ENCODE measurements at regions not wholly inside any gene's neighbourhood (a gene's known extent, or its start where the extent isn't known, plus 50 kb on each side); places are given as distances from the start of the nearest gene placed in this dataset.

GRCh38 chr12:46071769-46072624 lies 81.6 kb upstream of the SCAF11 start:
- no peak overlapping the region for H3K9ac ChIP-seq (ENCODE audit: low read length)
- peak overlapping the region; percentile 88 for H2AFZ ChIP-seq (ENCODE audit: low read depth, low read length, severe bottlenecking)
- H4K20me1 ChIP-seq (ENCODE audit: low read depth, low read length), result no peaks in the 10 kb centered on the region
- no peak overlapping the region for H3K27ac ChIP-seq (ENCODE audit: low read depth, low read length)
- no peaks in the 10 kb centered on the region for H3K9me3 ChIP-seq (ENCODE audit: insufficient read depth, low read length)
- no peak overlapping the region for H3K4me3 ChIP-seq (ENCODE audit: insufficient read depth, low read length, poor library complexity, severe bottlenecking)
- no peak overlapping the region for H3K4me2 ChIP-seq (ENCODE audit: low read depth, low read length, poor library complexity, severe bottlenecking)
- H3K36me3 ChIP-seq (ENCODE audit: low read length), result no peaks in the 10 kb centered on the region
- H3K79me2 ChIP-seq (ENCODE audit: insufficient read depth, low read length), result no peaks in the 10 kb centered on the region
- H3K27me3 ChIP-seq (ENCODE audit: low read length), result no peaks in the 10 kb centered on the region
- no peak for TF ChIP-seq EZH2phosphoT487 (conservative IDR thresholded peaks at IDR 0.05; ENCODE audit: low read length)
- TF ChIP-seq, protein P1, sequence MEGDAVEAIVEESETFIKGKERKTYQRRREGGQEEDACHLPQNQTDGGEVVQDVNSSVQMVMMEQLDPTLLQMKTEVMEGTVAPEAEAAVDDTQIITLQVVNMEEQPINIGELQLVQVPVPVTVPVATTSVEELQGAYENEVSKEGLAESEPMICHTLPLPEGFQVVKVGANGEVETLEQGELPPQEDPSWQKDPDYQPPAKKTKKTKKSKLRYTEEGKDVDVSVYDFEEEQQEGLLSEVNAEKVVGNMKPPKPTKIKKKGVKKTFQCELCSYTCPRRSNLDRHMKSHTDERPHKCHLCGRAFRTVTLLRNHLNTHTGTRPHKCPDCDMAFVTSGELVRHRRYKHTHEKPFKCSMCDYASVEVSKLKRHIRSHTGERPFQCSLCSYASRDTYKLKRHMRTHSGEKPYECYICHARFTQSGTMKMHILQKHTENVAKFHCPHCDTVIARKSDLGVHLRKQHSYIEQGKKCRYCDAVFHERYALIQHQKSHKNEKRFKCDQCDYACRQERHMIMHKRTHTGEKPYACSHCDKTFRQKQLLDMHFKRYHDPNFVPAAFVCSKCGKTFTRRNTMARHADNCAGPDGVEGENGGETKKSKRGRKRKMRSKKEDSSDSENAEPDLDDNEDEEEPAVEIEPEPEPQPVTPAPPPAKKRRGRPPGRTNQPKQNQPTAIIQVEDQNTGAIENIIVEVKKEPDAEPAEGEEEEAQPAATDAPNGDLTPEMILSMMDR (IDR thresholded peaks at IDR 0.05; ENCODE audit: insufficient read depth, low read length, poor library complexity, severe bottlenecking), result peak; percentile 91
- H3F3A ChIP-seq (ENCODE audit: insufficient read depth), result no peaks in the 10 kb centered on the region
- no peaks in the 10 kb centered on the region for H3K9me2 ChIP-seq (replicated peaks; ENCODE audit: insufficient read depth, low read length)

DNA sequence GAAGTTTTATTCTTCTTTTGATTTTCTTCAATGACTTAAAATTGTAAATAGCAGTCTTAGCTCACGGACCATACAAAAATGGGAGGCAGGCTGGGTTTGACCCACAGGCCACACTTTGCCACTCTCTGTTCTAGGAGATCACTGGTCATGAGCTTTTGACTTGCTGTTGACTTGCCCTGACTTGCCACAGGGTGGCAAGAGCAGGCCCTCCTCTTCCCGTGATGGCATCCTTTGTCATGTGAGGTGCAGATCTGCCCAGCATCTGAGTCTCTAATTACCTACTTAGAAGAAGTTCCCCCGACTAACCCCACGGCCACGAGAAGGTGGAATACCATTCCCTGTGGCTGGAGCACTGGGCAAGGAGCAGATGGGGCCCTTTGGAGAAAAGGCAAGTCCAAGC lies 81.0 kb upstream of the SCAF11 start:
- no peaks in the 10 kb centered on the region for H3K9me2 ChIP-seq (replicated peaks; ENCODE audit: insufficient read depth, low read length)
- no peaks in the 10 kb centered on the region for H3K9me3 ChIP-seq (ENCODE audit: insufficient read depth, low read length)
- no peaks in the 10 kb centered on the region for H3K36me3 ChIP-seq (ENCODE audit: low read length)
- H3K9ac ChIP-seq (ENCODE audit: low read length), result no peak overlapping the region
- peak overlapping the region; percentile 88 for H2AFZ ChIP-seq (ENCODE audit: low read depth, low read length, severe bottlenecking)
- H3K27me3 ChIP-seq (ENCODE audit: low read length), result no peaks in the 10 kb centered on the region
- H4K20me1 ChIP-seq (ENCODE audit: low read depth, low read length), result no peaks in the 10 kb centered on the region
- no peak for TF ChIP-seq EZH2phosphoT487 (conservative IDR thresholded peaks at IDR 0.05; ENCODE audit: low read length)
- TF ChIP-seq, protein P1 (IDR thresholded peaks at IDR 0.05; ENCODE audit: insufficient read depth, low read length, poor library complexity, severe bottlenecking), result peak; percentile 9
- H3K27ac ChIP-seq (ENCODE audit: low read depth, low read length), result no peak overlapping the region
- no peaks in the 10 kb centered on the region for H3K79me2 ChIP-seq (ENCODE audit: insufficient read depth, low read length)
- no peak overlapping the region for H3K4me2 ChIP-seq (ENCODE audit: low read depth, low read length, poor library complexity, severe bottlenecking)
- no peaks in the 10 kb centered on the region for H3F3A ChIP-seq (ENCODE audit: insufficient read depth)
- H3K4me3 ChIP-seq (ENCODE audit: insufficient read depth, low read length, poor library complexity, severe bottlenecking), result no peak overlapping the region

DNA sequence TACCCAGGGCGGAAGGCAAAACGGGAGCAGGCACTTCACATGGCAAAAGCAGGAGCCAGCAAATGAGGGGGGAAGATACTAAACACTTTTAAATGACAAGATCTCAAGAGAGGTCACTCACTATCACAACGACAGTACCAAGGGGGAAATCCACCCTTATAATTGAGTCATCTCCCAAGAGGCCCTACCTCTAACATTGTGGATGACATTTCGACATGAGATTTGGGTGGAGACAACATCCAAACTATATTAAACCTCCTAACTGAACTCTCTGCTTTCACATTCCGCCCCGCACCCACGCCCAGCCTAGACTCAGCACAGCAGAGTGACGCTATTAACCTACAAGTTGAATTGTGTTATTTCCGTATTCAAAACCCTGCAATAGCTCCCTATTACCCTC lies 76.7 kb upstream of the SCAF11 start:
- no peaks in the 10 kb centered on the region for H3F3A ChIP-seq (ENCODE audit: insufficient read depth)
- H3K36me3 ChIP-seq (ENCODE audit: low read length), result no peaks in the 10 kb centered on the region
- H4K20me1 ChIP-seq (ENCODE audit: low read depth, low read length), result no peaks in the 10 kb centered on the region
- no peak overlapping the region for H3K4me3 ChIP-seq (ENCODE audit: insufficient read depth, low read length, poor library complexity, severe bottlenecking)
- H3K9ac ChIP-seq (ENCODE audit: low read length), result no peak overlapping the region
- TF ChIP-seq EZH2phosphoT487 (conservative IDR thresholded peaks at IDR 0.05; ENCODE audit: low read length), result no peak
- TF ChIP-seq, protein P1 (IDR thresholded peaks at IDR 0.05; ENCODE audit: insufficient read depth, low read length, poor library complexity, severe bottlenecking), result no peak
- no peaks in the 10 kb centered on the region for H3K79me2 ChIP-seq (ENCODE audit: insufficient read depth, low read length)
- H3K9me2 ChIP-seq (replicated peaks; ENCODE audit: insufficient read depth, low read length), result no peaks in the 10 kb centered on the region
- no peak overlapping the region for H3K27ac ChIP-seq (ENCODE audit: low read depth, low read length)
- H3K9me3 ChIP-seq (ENCODE audit: insufficient read depth, low read length), result no peaks in the 10 kb centered on the region
- no peak overlapping the region for H3K4me2 ChIP-seq (ENCODE audit: low read depth, low read length, poor library complexity, severe bottlenecking)
- H2AFZ ChIP-seq (ENCODE audit: low read depth, low read length, severe bottlenecking), result no peak overlapping the region
- H3K27me3 ChIP-seq (ENCODE audit: low read length), result no peaks in the 10 kb centered on the region
